Colonic mucosa (tissue), 4 donors: ENCODE measurements at regions not wholly inside any gene's neighbourhood (a gene's known extent, or its start where the extent isn't known, plus 50 kb on each side); places are given as distances from the start of the nearest gene placed in this dataset.

ENCODE experiments used
- DNase-seq: peaks from one replicate; pipeline ENCODE4 v3.0.0-alpha.2; 2020
- H3K27ac ChIP-seq: fragments of 200-600 bp; one replicate; pipeline ENCODE4 v1.8.0; 2021
- H3K27me3 ChIP-seq: fragments of 200-600 bp; one replicate; pipeline ENCODE4 v1.8.0; 2021
- H3K36me3 ChIP-seq: fragments of 200-600 bp; one replicate; pipeline ENCODE4 v1.8.0; 2021
- H3K4me1 ChIP-seq: fragments of 200-600 bp; one replicate; pipeline ENCODE4 v1.8.0; 2021; ENCODE audit warnings: mild to moderate bottlenecking
- H3K4me3 ChIP-seq: fragments of 200-600 bp; one replicate; pipeline ENCODE4 v1.8.0; 2021
- H3K9ac ChIP-seq, 2 donors: one replicate each; pipeline ENCODE4 v1.7.0; 2013; ENCODE audit warnings: control low read depth in 2 of 2, low read depth in 2 of 2, low read length in 2 of 2
- H3K9me3 ChIP-seq: fragments of 200-600 bp; one replicate; pipeline ENCODE4 v1.8.0; 2021
- CTCF ChIP-seq: fragments of 200-600 bp; IDR thresholded peaks from one replicate; pipeline ENCODE4 v1.8.0; 2022; ENCODE audit warnings: antibody characterized with exemption, mild to moderate bottlenecking
- intact Hi-C: fragments of 100-400 bp; cut with DNase I; formaldehyde crosslinking; loops from one replicate; pipeline ENCODE4 v1.14.1; 2022
- donor health status: healthy.
- donor health status: DM: no; HTN: no; CAD: no.
- donor health status: DM: no; HTN: no; CAD: no.

- Histone ChIP-seq H3K9ac (no peak overlapping the region), H3K9me3 (no peaks in the 10 kb centered on the region), H3K27me3 (no peaks in the 10 kb centered on the region), H3K27ac (no peak overlapping the region), H3K4me1 (no peaks in the 10 kb centered on the region), H3K36me3 (no peaks in the 10 kb centered on the region), H3K4me3 (no peak overlapping the region)
- no peak for DNase-seq
- TF ChIP-seq CTCF: no peak
- intact Hi-C loops: no loop called here
These were observed 197.5 kb upstream of the CHAC2 start for GRCh38 chr2:53569957-53570727.

GRCh38 chr2:53568469-53568868, 199.1 kb upstream of the CHAC2 start:
- intact Hi-C loops: no loop called here
- no peak for TF ChIP-seq CTCF
- no peaks in the 10 kb centered on the region for H3K36me3 ChIP-seq
- no peak overlapping the region for H3K9ac ChIP-seq
- H3K9me3 ChIP-seq: no peaks in the 10 kb centered on the region
- H3K27me3 ChIP-seq: no peaks in the 10 kb centered on the region
- no peak overlapping the region for H3K4me3 ChIP-seq
- no peak for DNase-seq
- H3K4me1 ChIP-seq: no peaks in the 10 kb centered on the region
- H3K27ac ChIP-seq: no peak overlapping the region

GRCh38 chr2:53567073-53567472, 200.5 kb upstream of the CHAC2 start:
- Histone ChIP-seq H3K9ac (no peak overlapping the region), H3K27ac (no peak overlapping the region), H3K4me3 (no peak overlapping the region), H3K9me3 (no peaks in the 10 kb centered on the region), H3K4me1 (no peaks in the 10 kb centered on the region), H3K36me3 (no peaks in the 10 kb centered on the region), H3K27me3 (no peaks in the 10 kb centered on the region)
- DNase-seq: no peak
- intact Hi-C loops: no loop called here
- TF ChIP-seq CTCF: no peak

- Histone ChIP-seq H3K9me3 (no peaks in the 10 kb centered on the region), H3K9ac (no peak overlapping the region), H3K4me3 (no peak overlapping the region), H3K36me3 (no peaks in the 10 kb centered on the region), H3K4me1 (no peaks in the 10 kb centered on the region), H3K27me3 (no peaks in the 10 kb centered on the region), H3K27ac (no peak overlapping the region)
- DNase-seq: no peak
- no peak for TF ChIP-seq CTCF
- intact Hi-C loops: no loop called here
These were observed 205.2 kb upstream of the CHAC2 start for GRCh38 chr2:53562407-53562806.

GRCh38 chr2:53561155-53561554, 206.4 kb upstream of the CHAC2 start:
- DNase-seq: no peak
- H3K27ac ChIP-seq: no peak overlapping the region
- H3K4me3 ChIP-seq: no peak overlapping the region
- no peaks in the 10 kb centered on the region for H3K27me3 ChIP-seq
- H3K9ac ChIP-seq: no peak overlapping the region
- intact Hi-C loops: no loop called here
- TF ChIP-seq CTCF: no peak
- no peaks in the 10 kb centered on the region for H3K9me3 ChIP-seq
- no peaks in the 10 kb centered on the region for H3K36me3 ChIP-seq
- H3K4me1 ChIP-seq: no peaks in the 10 kb centered on the region
